NOMO-1 treated with dmso at 0.1 percent for 144 hours (cell line): ENCODE measurements at regions not wholly inside any gene's neighbourhood (a gene's known extent, or its start where the extent isn't known, plus 50 kb on each side); places are given as distances from the start of the nearest gene placed in this dataset.
"Not testable (repeated sequence)": the region's sequence is repeated elsewhere in the genome, so short reads cannot be mapped to it uniquely, and the experiment has no call there.

ENCODE experiments used
- DNase-seq: peaks from one replicate; lab custom pipeline; 2025; ENCODE audit not compliant: unreplicated experiment; lab: John Stamatoyannopoulos, UW

- no peak for DNase-seq
Measured at GRCh38 chr11:109480251-109480650, 58.3 kb downstream of the C11orf87 start.

- DNase-seq: no peak
Measured at GRCh38 chr11:109486129-109486528, 64.1 kb downstream of the C11orf87 start.

- DNase-seq: no peak
Measured at GRCh38 chr11:109490953-109491635, 69.1 kb downstream of the C11orf87 start.

GRCh38 chr11:109506115-109506514 lies 84.1 kb downstream of the C11orf87 start:
- no peak for DNase-seq

GRCh38 chr11:109507331-109507730 lies 85.3 kb downstream of the C11orf87 start:
- no peak for DNase-seq

GRCh38 chr11:109507836-109508561 lies 86.0 kb downstream of the C11orf87 start:
- no peak for DNase-seq

- no peak for DNase-seq
Measured at GRCh38 chr11:109508943-109509342, 87.0 kb downstream of the C11orf87 start.

- no peak for DNase-seq
Measured at GRCh38 chr11:109510316-109510715, 88.3 kb downstream of the C11orf87 start.

GRCh38 chr11:109511598-109511997 lies 89.6 kb downstream of the C11orf87 start:
- DNase-seq: no peak

- DNase-seq: no peak
Measured at GRCh38 chr11:109512249-109512648, 90.3 kb downstream of the C11orf87 start.

GRCh38 chr11:109512680-109513079 lies 90.7 kb downstream of the C11orf87 start:
- DNase-seq: peak; percentile 59

GRCh38 chr11:109514313-109515018 lies 92.5 kb downstream of the C11orf87 start:
- DNase-seq: no peak

- no peak for DNase-seq
Measured at GRCh38 chr11:109519253-109519652, 97.3 kb downstream of the C11orf87 start.

- no peak for DNase-seq
Measured at GRCh38 chr11:109521571-109522086, 99.6 kb downstream of the C11orf87 start.

GRCh38 chr11:109522116-109522755 lies 100.2 kb downstream of the C11orf87 start:
- no peak for DNase-seq

- not testable (repeated sequence) for DNase-seq
Measured at GRCh38 chr11:109525636-109526035, 103.6 kb downstream of the C11orf87 start.

GRCh38 chr11:109526061-109526460 lies 104.1 kb downstream of the C11orf87 start:
- DNase-seq: no peak

GRCh38 chr11:109526931-109527330 lies 104.9 kb downstream of the C11orf87 start:
- DNase-seq: peak; percentile 5

GRCh38 chr11:109527496-109527895 lies 105.5 kb downstream of the C11orf87 start:
- DNase-seq: no peak

GRCh38 chr11:109547356-109548027 lies 125.5 kb downstream of the C11orf87 start:
- DNase-seq: no peak

- no peak for DNase-seq
Measured at GRCh38 chr11:109552376-109552775, 130.4 kb downstream of the C11orf87 start.
